Epithelial cell of proximal tubule (primary cell): ENCODE measurements at regions not wholly inside any gene's neighbourhood (a gene's known extent, or its start where the extent isn't known, plus 50 kb on each side); places are given as distances from the start of the nearest gene placed in this dataset.

ENCODE experiments used
- DNase-seq: peaks from one replicate; pipeline ENCODE4 v3.0.0-alpha.2; 2011; ENCODE audit warnings: low read depth
- H3K4me3 ChIP-seq: 2 replicates; pipeline ENCODE4 v1.5.1; 2011; ENCODE audit warnings: low read depth, mild to moderate bottlenecking, low read length
- CTCF ChIP-seq: conservative IDR thresholded peaks from 2 replicates; pipeline ENCODE4 v1.5.1; 2012; ENCODE audit warnings: low read depth, mild to moderate bottlenecking, low read length

GRCh38 chr1:59046730-59047157 is 250.2 kb upstream of the FGGY start:
- peak; percentile 19 for TF ChIP-seq CTCF
- DNase-seq: no peak

GRCh38 chr1:59051007-59051406 is 245.9 kb upstream of the FGGY start:
- no peak for TF ChIP-seq CTCF
- no peak for DNase-seq
- no peak overlapping the region for H3K4me3 ChIP-seq

More at GRCh38 chr1:59046730-59047157, 250.2 kb upstream of the FGGY start:
- no peak overlapping the region for H3K4me3 ChIP-seq

GRCh38 chr1:59052166-59052590 is 244.7 kb upstream of the FGGY start:
- DNase-seq: no peak
- H3K4me3 ChIP-seq: no peak overlapping the region
- no peak for TF ChIP-seq CTCF

- TF ChIP-seq CTCF: no peak
- no peak for DNase-seq
- H3K4me3 ChIP-seq: no peak overlapping the region
Measured at GRCh38 chr1:59054172-59054571, 242.7 kb upstream of the FGGY start.

- no peak for DNase-seq
- H3K4me3 ChIP-seq: no peak overlapping the region
- TF ChIP-seq CTCF: no peak
Measured at GRCh38 chr1:59055908-59056719, 240.8 kb upstream of the FGGY start.

- no peak overlapping the region for H3K4me3 ChIP-seq
- peak; percentile 81 for DNase-seq
- peak; percentile 17 for TF ChIP-seq CTCF
Measured at GRCh38 chr1:59057211-59057694, 239.6 kb upstream of the FGGY start.

GRCh38 chr1:59057796-59058195 is 239.1 kb upstream of the FGGY start:
- H3K4me3 ChIP-seq: no peak overlapping the region
- DNase-seq: no peak
- TF ChIP-seq CTCF: no peak
